Liver (tissue), 8 donors: ENCODE measurements at regions not wholly inside any gene's neighbourhood (a gene's known extent, or its start where the extent isn't known, plus 50 kb on each side); places are given as distances from the start of the nearest gene placed in this dataset.

Source experiments
- DNase-seq: peaks from one replicate; pipeline ENCODE4 v3.0.0-alpha.2; 2017; ENCODE audit warnings: low spot score
- H3K27ac ChIP-seq, 2 donors: one replicate each; pipeline ENCODE4 v1.7.0; 2013; ENCODE audit warnings: inconsistent platforms in 2 of 2, low read length in 2 of 2, control low read depth in 1 of 2, low read depth in 1 of 2, mild to moderate bottlenecking in 1 of 2
- H3K27me3 ChIP-seq, 4 donors: one replicate each; pipeline versions ENCODE4 v1.6.1 to v1.7.0; 2013; ENCODE audit warnings: low read length in 3 of 4, inconsistent platforms in 1 of 4, mild to moderate bottlenecking in 1 of 4, moderate library complexity in 1 of 4; ENCODE audit not compliant: control insufficient read depth in 4 of 4, insufficient read depth in 4 of 4
- H3K36me3 ChIP-seq, 4 donors: one replicate each; pipeline versions ENCODE4 v1.6.1 to v1.7.0; 2013; ENCODE audit warnings: low read length in 3 of 4, mild to moderate bottlenecking in 3 of 4, low read depth in 1 of 4, moderate library complexity in 1 of 4; ENCODE audit not compliant: control insufficient read depth in 4 of 4, insufficient read depth in 3 of 4
- H3K4me1 ChIP-seq, 4 donors: one replicate each; pipeline versions ENCODE4 v1.6.1 to v1.7.0; 2013; ENCODE audit warnings: low read length in 3 of 4, mild to moderate bottlenecking in 3 of 4, moderate library complexity in 1 of 4; ENCODE audit not compliant: control insufficient read depth in 4 of 4, insufficient read depth in 4 of 4
- H3K4me3 ChIP-seq, 3 donors: one replicate each; pipeline versions ENCODE4 v1.6.1 to v1.7.0; 2013; ENCODE audit warnings: low read length in 3 of 3, control low read depth in 1 of 3, low read depth in 1 of 3, mild to moderate bottlenecking in 1 of 3
- H3K9ac ChIP-seq, 2 donors: one replicate each; pipeline ENCODE4 v1.7.0; 2013; ENCODE audit warnings: low read length in 2 of 2, mild to moderate bottlenecking in 2 of 2, moderate library complexity in 2 of 2, control low read depth in 1 of 2, low read depth in 1 of 2
- H3K9me3 ChIP-seq, 4 donors: one replicate each; pipeline versions ENCODE4 v1.6.1 to v1.7.0; 2013; ENCODE audit warnings: low read length in 3 of 4; ENCODE audit not compliant: control insufficient read depth in 4 of 4
- ATF3 ChIP-seq: IDR thresholded peaks from 2 replicates; pipeline ENCODE4 v1.6.1; 2016; ENCODE audit warnings: antibody characterized with exemption
- CTCF ChIP-seq: fragments of 150-350 bp; IDR thresholded peaks from 2 replicates; pipeline ENCODE4 v1.5.1; 2017; ENCODE audit warnings: improper control_type of control experiment, low read depth, low read length; ENCODE audit not compliant: missing input control
- EGR1 ChIP-seq, 2 donors: IDR thresholded peaks; 2 replicates each; pipeline ENCODE4 v1.6.1; 2016 to 2018; ENCODE audit warnings: antibody characterized with exemption in 2 of 2, low read depth in 2 of 2
- FOXA2 ChIP-seq: IDR thresholded peaks from 2 replicates; pipeline ENCODE4 v1.6.1; 2016; ENCODE audit warnings: antibody characterized with exemption
- GABPA ChIP-seq, 2 donors: IDR thresholded peaks in 1 of 2; conservative IDR thresholded peaks in 1 of 2; 2 replicates each; pipeline ENCODE4 v1.6.1; 2016; ENCODE audit warnings: antibody characterized with exemption in 2 of 2, mild to moderate bottlenecking in 1 of 2, moderate library complexity in 1 of 2
- HNF4A ChIP-seq, 2 donors: conservative IDR thresholded peaks; 2 replicates each; pipeline ENCODE4 v1.6.1; 2016; ENCODE audit warnings: antibody characterized with exemption in 2 of 2, mild to moderate bottlenecking in 2 of 2
- HNF4G ChIP-seq: IDR thresholded peaks from 2 replicates; pipeline ENCODE4 v1.6.1; 2016; ENCODE audit warnings: antibody characterized with exemption
- JUND ChIP-seq, 2 donors: IDR thresholded peaks; 2 replicates each; pipeline ENCODE4 v1.6.1; 2016; ENCODE audit warnings: antibody characterized with exemption in 2 of 2
- MAX ChIP-seq: IDR thresholded peaks from 2 replicates; pipeline ENCODE4 v1.6.1; 2016; ENCODE audit warnings: antibody characterized with exemption
- NR2F2 ChIP-seq: IDR thresholded peaks from 2 replicates; pipeline ENCODE4 v1.6.1; 2016; ENCODE audit warnings: antibody characterized with exemption
- RAD21 ChIP-seq, 2 donors: IDR thresholded peaks; 2 replicates each; pipeline ENCODE4 v1.6.1; 2016; ENCODE audit warnings: antibody characterized with exemption in 2 of 2, mild to moderate bottlenecking in 2 of 2
- RXRA ChIP-seq, 2 donors: IDR thresholded peaks; 2 replicates each; pipeline ENCODE4 v1.6.1; 2017 to 2018; ENCODE audit warnings: antibody characterized with exemption in 2 of 2, mild to moderate bottlenecking in 1 of 2
- SP1 ChIP-seq: IDR thresholded peaks from 2 replicates; pipeline ENCODE4 v1.6.1; 2018; ENCODE audit warnings: antibody characterized with exemption, mild to moderate bottlenecking
- TAF1 ChIP-seq: conservative IDR thresholded peaks from 2 replicates; pipeline ENCODE4 v1.6.1; 2016; ENCODE audit warnings: antibody characterized with exemption, mild to moderate bottlenecking
- YY1 ChIP-seq: IDR thresholded peaks from 2 replicates; pipeline ENCODE4 v1.6.1; 2016; ENCODE audit warnings: antibody characterized with exemption, mild to moderate bottlenecking
- ZBTB33 ChIP-seq: IDR thresholded peaks from 2 replicates; pipeline ENCODE4 v1.6.1; 2016; ENCODE audit warnings: antibody characterized with exemption
- WGBS: extraction: QIAGEN DNeasy Blood & Tissue Kit; methylation state at CpG from one replicate; pipeline ENCODE4 v1.1.7; 2013; 5-methylcytosine and 5-hydroxymethylcytosine counted together
- TF ChIP-seq, protein P1 (sequence below): IDR thresholded peaks from 2 replicates; pipeline ENCODE4 v1.6.1; 2016; ENCODE audit warnings: antibody characterized with exemption, mild to moderate bottlenecking
- donor health status: healthy.
- donor health status: healthy.
- donor health status: healthy.
- donor health status: healthy.
- donor health status: healthy.

DNA sequence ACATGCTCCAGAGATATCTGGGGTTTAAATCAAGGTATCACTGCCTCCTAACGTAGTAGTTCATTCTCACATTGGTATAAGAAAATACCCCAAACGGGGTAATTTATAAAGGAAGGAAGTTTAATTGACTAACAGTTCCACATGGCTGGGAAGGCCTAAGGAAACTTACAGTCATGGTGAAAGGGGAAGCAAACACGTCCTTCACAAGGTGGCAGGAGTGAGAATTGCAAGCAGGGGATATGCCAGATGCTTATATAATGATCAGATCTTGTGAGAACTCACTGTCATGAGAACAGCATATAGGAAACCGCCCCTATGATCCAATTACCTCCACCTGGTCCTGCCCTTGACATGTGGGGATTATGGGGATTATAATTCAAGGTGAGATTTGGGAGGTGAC, 1280.2 kb upstream of the C9orf72 start (continued):
- TF ChIP-seq ZBTB33: no peak

- no peak for DNase-seq
- Histone ChIP-seq H3K27me3 (no peaks in the 10 kb centered on the region), H3K36me3 (no peaks in the 10 kb centered on the region), H3K9me3 (no peaks in the 10 kb centered on the region), H3K4me1 (no peaks in the 10 kb centered on the region), H3K9ac (no peak overlapping the region), H3K4me3 (no peak overlapping the region), H3K27ac (no peak overlapping the region)
- TF ChIP-seq GABPA (IDR thresholded peaks at IDR 0.05 in 1 of 2, conservative IDR thresholded peaks at IDR 0.05 in 1 of 2) (no peak), HNF4A (conservative IDR thresholded peaks at IDR 0.05) (no peak), JUND (IDR thresholded peaks at IDR 0.05) (no peak), YY1 (no peak), HNF4G (no peak), TAF1 (no peak), ZBTB33 (no peak), EGR1 (IDR thresholded peaks at IDR 0.05; ENCODE audit: low read depth in 2 of 2) (no peak), SP1 (no peak), FOXA2 (no peak), MAX (no peak)
Measured at GRCh38 chr9:28866951-28867350, 1293.7 kb upstream of the C9orf72 start.

GRCh38 chr9:28868228-28868990, 1295.1 kb upstream of the C9orf72 start:
- 79% methylated on average over 2 of the region's 2 CpGs for WGBS
- Histone ChIP-seq H3K4me3 (no peak overlapping the region), H3K9ac (no peak overlapping the region), H3K27ac (no peak overlapping the region), H3K36me3 (no peaks in the 10 kb centered on the region), H3K4me1 (no peaks in the 10 kb centered on the region), H3K9me3 (no peaks in the 10 kb centered on the region), H3K27me3 (no peaks in the 10 kb centered on the region)
- DNase-seq: no peak
- no peak for TF ChIP-seq MAX
- TF ChIP-seq RAD21 (IDR thresholded peaks at IDR 0.05): no peak
- no peak for TF ChIP-seq SP1
- TF ChIP-seq RXRA (IDR thresholded peaks at IDR 0.05): no peak
- no peak for TF ChIP-seq NR2F2
- TF ChIP-seq CTCF: no peak
- no peak for TF ChIP-seq JUND (IDR thresholded peaks at IDR 0.05)
- no peak for TF ChIP-seq FOXA2
- no peak for TF ChIP-seq ATF3
- TF ChIP-seq, protein P1, sequence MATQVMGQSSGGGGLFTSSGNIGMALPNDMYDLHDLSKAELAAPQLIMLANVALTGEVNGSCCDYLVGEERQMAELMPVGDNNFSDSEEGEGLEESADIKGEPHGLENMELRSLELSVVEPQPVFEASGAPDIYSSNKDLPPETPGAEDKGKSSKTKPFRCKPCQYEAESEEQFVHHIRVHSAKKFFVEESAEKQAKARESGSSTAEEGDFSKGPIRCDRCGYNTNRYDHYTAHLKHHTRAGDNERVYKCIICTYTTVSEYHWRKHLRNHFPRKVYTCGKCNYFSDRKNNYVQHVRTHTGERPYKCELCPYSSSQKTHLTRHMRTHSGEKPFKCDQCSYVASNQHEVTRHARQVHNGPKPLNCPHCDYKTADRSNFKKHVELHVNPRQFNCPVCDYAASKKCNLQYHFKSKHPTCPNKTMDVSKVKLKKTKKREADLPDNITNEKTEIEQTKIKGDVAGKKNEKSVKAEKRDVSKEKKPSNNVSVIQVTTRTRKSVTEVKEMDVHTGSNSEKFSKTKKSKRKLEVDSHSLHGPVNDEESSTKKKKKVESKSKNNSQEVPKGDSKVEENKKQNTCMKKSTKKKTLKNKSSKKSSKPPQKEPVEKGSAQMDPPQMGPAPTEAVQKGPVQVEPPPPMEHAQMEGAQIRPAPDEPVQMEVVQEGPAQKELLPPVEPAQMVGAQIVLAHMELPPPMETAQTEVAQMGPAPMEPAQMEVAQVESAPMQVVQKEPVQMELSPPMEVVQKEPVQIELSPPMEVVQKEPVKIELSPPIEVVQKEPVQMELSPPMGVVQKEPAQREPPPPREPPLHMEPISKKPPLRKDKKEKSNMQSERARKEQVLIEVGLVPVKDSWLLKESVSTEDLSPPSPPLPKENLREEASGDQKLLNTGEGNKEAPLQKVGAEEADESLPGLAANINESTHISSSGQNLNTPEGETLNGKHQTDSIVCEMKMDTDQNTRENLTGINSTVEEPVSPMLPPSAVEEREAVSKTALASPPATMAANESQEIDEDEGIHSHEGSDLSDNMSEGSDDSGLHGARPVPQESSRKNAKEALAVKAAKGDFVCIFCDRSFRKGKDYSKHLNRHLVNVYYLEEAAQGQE: no peak
- TF ChIP-seq TAF1: no peak
